ENCODE measurements at regions not wholly inside any gene's neighbourhood (a gene's known extent, or its start where the extent isn't known, plus 50 kb on each side); places are given as distances from the start of the nearest gene placed in this dataset.
"Not testable (repeated sequence)": the region's sequence is repeated elsewhere in the genome, so short reads cannot be mapped to it uniquely, and the experiment has no call there.

- DNase-seq (ENCODE audit: low read depth in 4 of 4, low spot score in 3 of 4) = no peak
These were observed 602.2 kb upstream of the NRSN1 start for GRCh38 chr6:23523771-23524170.

- DNase-seq (ENCODE audit: low read depth in 4 of 4, low spot score in 3 of 4) = peak in 2 of 4 donors; percentile 27 to 42
These were observed 601.5 kb upstream of the NRSN1 start for GRCh38 chr6:23524548-23524947.

- no peak for DNase-seq (ENCODE audit: low read depth in 4 of 4, low spot score in 3 of 4)
These were observed 599.5 kb upstream of the NRSN1 start for GRCh38 chr6:23526526-23526925.

- DNase-seq (ENCODE audit: low read depth in 4 of 4, low spot score in 3 of 4) = no peak
These were observed 596.1 kb upstream of the NRSN1 start for GRCh38 chr6:23529902-23530301.

GRCh38 chr6:23531666-23532065 is 594.3 kb upstream of the NRSN1 start:
- no peak for DNase-seq (ENCODE audit: low read depth in 4 of 4, low spot score in 3 of 4)

GRCh38 chr6:23532227-23532626 is 593.8 kb upstream of the NRSN1 start:
- no peak for DNase-seq (ENCODE audit: low read depth in 4 of 4, low spot score in 3 of 4)

- no peak for DNase-seq (ENCODE audit: low read depth in 4 of 4, low spot score in 3 of 4)
These were observed 592.7 kb upstream of the NRSN1 start for GRCh38 chr6:23533311-23533710.

- DNase-seq (ENCODE audit: low read depth in 4 of 4, low spot score in 3 of 4) = no peak
These were observed 592.1 kb upstream of the NRSN1 start for GRCh38 chr6:23533944-23534343.

GRCh38 chr6:23534351-23534750 is 591.7 kb upstream of the NRSN1 start:
- DNase-seq (ENCODE audit: low read depth in 4 of 4, low spot score in 3 of 4) = no peak

GRCh38 chr6:23535101-23535500 is 590.9 kb upstream of the NRSN1 start:
- no peak for DNase-seq (ENCODE audit: low read depth in 4 of 4, low spot score in 3 of 4)

- no peak for DNase-seq (ENCODE audit: low read depth in 4 of 4, low spot score in 3 of 4)
These were observed 588.2 kb upstream of the NRSN1 start for GRCh38 chr6:23537828-23538227.

- no peak for DNase-seq (ENCODE audit: low read depth in 4 of 4, low spot score in 3 of 4)
These were observed 578.2 kb upstream of the NRSN1 start for GRCh38 chr6:23547851-23548250.

- not testable (repeated sequence) for DNase-seq (ENCODE audit: low read depth in 4 of 4, low spot score in 3 of 4)
These were observed 571.1 kb upstream of the NRSN1 start for GRCh38 chr6:23554953-23555352.

GRCh38 chr6:23559587-23560343 is 566.2 kb upstream of the NRSN1 start:
- DNase-seq (ENCODE audit: low read depth in 4 of 4, low spot score in 3 of 4) = peak in 3 of 4 donors; percentile 7 to 53 (median 39)

GRCh38 chr6:23561732-23562131 is 564.3 kb upstream of the NRSN1 start:
- no peak for DNase-seq (ENCODE audit: low read depth in 4 of 4, low spot score in 3 of 4)

- no peak for DNase-seq (ENCODE audit: low read depth in 4 of 4, low spot score in 3 of 4)
These were observed 563.5 kb upstream of the NRSN1 start for GRCh38 chr6:23562554-23562953.

- DNase-seq (ENCODE audit: low read depth in 4 of 4, low spot score in 3 of 4) = no peak
These were observed 562.7 kb upstream of the NRSN1 start for GRCh38 chr6:23563323-23563722.

- no peak for DNase-seq (ENCODE audit: low read depth in 4 of 4, low spot score in 3 of 4)
These were observed 559.6 kb upstream of the NRSN1 start for GRCh38 chr6:23566418-23566817.

- no peak for DNase-seq (ENCODE audit: low read depth in 4 of 4, low spot score in 3 of 4)
These were observed 557.7 kb upstream of the NRSN1 start for GRCh38 chr6:23568292-23568691.

- DNase-seq (ENCODE audit: low read depth in 4 of 4, low spot score in 3 of 4) = no peak
These were observed 541.8 kb upstream of the NRSN1 start for GRCh38 chr6:23584134-23584763.

GRCh38 chr6:23587582-23587981 is 538.4 kb upstream of the NRSN1 start:
- DNase-seq (ENCODE audit: low read depth in 4 of 4, low spot score in 3 of 4) = no peak

- DNase-seq (ENCODE audit: low read depth in 4 of 4, low spot score in 3 of 4) = no peak
These were observed 536.2 kb upstream of the NRSN1 start for GRCh38 chr6:23589811-23590210.
